ENCODE measurements at regions not wholly inside any gene's neighbourhood (a gene's known extent, or its start where the extent isn't known, plus 50 kb on each side); places are given as distances from the start of the nearest gene placed in this dataset.
A peak's percentile ranks its signal among the peaks of the same experiment; 100 is the strongest.
"Not testable (repeated sequence)": the region's sequence is repeated elsewhere in the genome, so short reads cannot be mapped to it uniquely, and the experiment has no call there.

- H3K4me3 ChIP-seq (ENCODE audit: low read depth, low read length), result no peak overlapping the region
These were observed 595.2 kb upstream of the TBL1XR1 start for GRCh38 chr3:177792311-177793030.

GRCh38 chr3:177793451-177793850 lies 596.2 kb upstream of the TBL1XR1 start:
- DNase-seq (ENCODE audit: low read depth), result no peak
- no peak overlapping the region for H3K4me3 ChIP-seq (ENCODE audit: low read depth, low read length)

More at GRCh38 chr3:177792311-177793030, 595.2 kb upstream of the TBL1XR1 start:
- no peak for DNase-seq (ENCODE audit: low read depth)

GRCh38 chr3:177795216-177795615 lies 597.9 kb upstream of the TBL1XR1 start:
- DNase-seq (ENCODE audit: low read depth), result no peak
- no peak overlapping the region for H3K4me3 ChIP-seq (ENCODE audit: low read depth, low read length)

GRCh38 chr3:177795859-177796258 lies 598.6 kb upstream of the TBL1XR1 start:
- no peak for DNase-seq (ENCODE audit: low read depth)
- no peak overlapping the region for H3K4me3 ChIP-seq (ENCODE audit: low read depth, low read length)

GRCh38 chr3:177800147-177800546 lies 602.9 kb upstream of the TBL1XR1 start:
- DNase-seq (ENCODE audit: low read depth); H3K4me3 ChIP-seq (ENCODE audit: low read depth, low read length): not testable (repeated sequence)

- H3K4me3 ChIP-seq (ENCODE audit: low read depth, low read length), result no peak overlapping the region
- no peak for DNase-seq (ENCODE audit: low read depth)
These were observed 603.3 kb upstream of the TBL1XR1 start for GRCh38 chr3:177800561-177800960.

- DNase-seq (ENCODE audit: low read depth), result no peak
- no peak overlapping the region for H3K4me3 ChIP-seq (ENCODE audit: low read depth, low read length)
These were observed 605.0 kb upstream of the TBL1XR1 start for GRCh38 chr3:177802151-177802900.

GRCh38 chr3:177803500-177803899 lies 606.2 kb upstream of the TBL1XR1 start:
- no peak for DNase-seq (ENCODE audit: low read depth)
- H3K4me3 ChIP-seq (ENCODE audit: low read depth, low read length), result no peak overlapping the region

GRCh38 chr3:177804032-177804431 lies 606.8 kb upstream of the TBL1XR1 start:
- DNase-seq (ENCODE audit: low read depth), result no peak
- H3K4me3 ChIP-seq (ENCODE audit: low read depth, low read length), result no peak overlapping the region

- DNase-seq (ENCODE audit: low read depth), result no peak
- H3K4me3 ChIP-seq (ENCODE audit: low read depth, low read length), result no peak overlapping the region
These were observed 607.4 kb upstream of the TBL1XR1 start for GRCh38 chr3:177804646-177805045.

GRCh38 chr3:177807150-177807875 lies 610.0 kb upstream of the TBL1XR1 start:
- no peak overlapping the region for H3K4me3 ChIP-seq (ENCODE audit: low read depth, low read length)
- DNase-seq (ENCODE audit: low read depth), result no peak

GRCh38 chr3:177808928-177809478 lies 611.7 kb upstream of the TBL1XR1 start:
- not testable (repeated sequence) for DNase-seq (ENCODE audit: low read depth); H3K4me3 ChIP-seq (ENCODE audit: low read depth, low read length)

GRCh38 chr3:177810162-177810623 lies 612.9 kb upstream of the TBL1XR1 start:
- DNase-seq (ENCODE audit: low read depth), result peak; percentile 81
- no peak overlapping the region for H3K4me3 ChIP-seq (ENCODE audit: low read depth, low read length)

- DNase-seq (ENCODE audit: low read depth), result no peak
- H3K4me3 ChIP-seq (ENCODE audit: low read depth, low read length), result no peak overlapping the region
These were observed 613.8 kb upstream of the TBL1XR1 start for GRCh38 chr3:177811112-177811511.

- no peak overlapping the region for H3K4me3 ChIP-seq (ENCODE audit: low read depth, low read length)
- no peak for DNase-seq (ENCODE audit: low read depth)
These were observed 614.6 kb upstream of the TBL1XR1 start for GRCh38 chr3:177811835-177812234.

GRCh38 chr3:177812492-177812891 lies 615.2 kb upstream of the TBL1XR1 start:
- no peak overlapping the region for H3K4me3 ChIP-seq (ENCODE audit: low read depth, low read length)
- no peak for DNase-seq (ENCODE audit: low read depth)

- no peak overlapping the region for H3K4me3 ChIP-seq (ENCODE audit: low read depth, low read length)
- no peak for DNase-seq (ENCODE audit: low read depth)
These were observed 616.0 kb upstream of the TBL1XR1 start for GRCh38 chr3:177813322-177813721.

- no peak overlapping the region for H3K4me3 ChIP-seq (ENCODE audit: low read depth, low read length)
- no peak for DNase-seq (ENCODE audit: low read depth)
These were observed 619.5 kb upstream of the TBL1XR1 start for GRCh38 chr3:177816667-177817208.

- DNase-seq (ENCODE audit: low read depth), result no peak
- no peak overlapping the region for H3K4me3 ChIP-seq (ENCODE audit: low read depth, low read length)
These were observed 620.5 kb upstream of the TBL1XR1 start for GRCh38 chr3:177817751-177818150.

All from skeletal muscle cell (primary cell).